Right lobe of liver (tissue), 4 donors: ENCODE measurements at regions not wholly inside any gene's neighbourhood (a gene's known extent, or its start where the extent isn't known, plus 50 kb on each side); places are given as distances from the start of the nearest gene placed in this dataset.

ENCODE experiments used
- POLR2A ChIP-seq: fragments of 450-650 bp; IDR thresholded peaks from one replicate; pipeline ENCODE4 v1.6.1; 2017; ENCODE audit warnings: antibody characterized with exemption, mild to moderate bottlenecking
- TF ChIP-seq, protein P1 (sequence below), 4 donors: fragments of 200-600 bp in 3 of 4; fragments of 450-650 bp in 1 of 4; IDR thresholded peaks; one replicate each; pipeline versions ENCODE4 v1.5.1 to v1.8.0; 2016 to 2022; ENCODE audit warnings: antibody characterized with exemption in 4 of 4, mild to moderate bottlenecking in 2 of 4
- donor health status: DM: no; HTN: no; CAD: no.
- donor health status: DM: no; HTN: no; CAD: no.
- donor health status: DM: no; HTN: yes; CAD: no.

DNA sequence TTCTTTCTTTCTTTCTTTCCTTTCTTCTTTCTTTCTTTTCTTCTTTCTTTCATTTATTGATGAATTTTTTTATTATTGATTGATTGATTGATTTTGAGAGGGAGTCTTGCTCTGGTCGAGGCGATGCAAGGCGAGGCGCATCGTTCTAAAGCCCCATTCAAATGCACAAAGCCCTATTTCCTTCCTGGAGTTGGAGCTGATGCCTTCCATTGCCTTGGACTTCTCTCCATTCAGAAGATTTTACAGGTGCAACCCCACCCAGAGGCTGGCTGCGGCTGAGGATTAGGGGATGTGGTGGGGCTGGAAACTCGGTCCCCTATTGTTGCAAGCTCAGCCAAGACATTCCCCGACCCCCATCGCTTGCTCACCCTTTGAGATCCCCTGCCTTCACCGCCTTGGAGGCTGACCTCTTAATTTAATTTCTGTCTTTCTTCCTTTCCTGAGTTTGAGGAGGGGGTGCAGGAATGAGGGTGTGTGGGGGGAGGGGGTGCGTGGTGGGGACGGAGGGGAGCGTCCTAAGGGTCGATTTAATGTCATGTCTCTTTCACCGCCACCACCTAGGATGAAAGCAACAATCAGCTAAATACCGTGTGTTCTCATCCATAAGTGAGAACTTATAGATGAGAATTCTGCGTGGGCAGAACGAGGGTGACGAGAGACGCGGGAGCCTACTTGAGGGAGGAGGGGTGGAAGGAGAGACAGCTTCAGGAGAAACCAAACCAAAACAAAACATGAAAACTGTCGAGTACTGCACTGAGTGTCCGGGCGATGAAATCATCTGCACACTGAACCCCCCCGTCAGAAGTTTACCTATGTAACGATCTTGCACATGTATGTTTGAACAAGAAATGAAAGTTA lies 3913.9 kb upstream of the OR11H1 start:
- TF ChIP-seq, protein P1, sequence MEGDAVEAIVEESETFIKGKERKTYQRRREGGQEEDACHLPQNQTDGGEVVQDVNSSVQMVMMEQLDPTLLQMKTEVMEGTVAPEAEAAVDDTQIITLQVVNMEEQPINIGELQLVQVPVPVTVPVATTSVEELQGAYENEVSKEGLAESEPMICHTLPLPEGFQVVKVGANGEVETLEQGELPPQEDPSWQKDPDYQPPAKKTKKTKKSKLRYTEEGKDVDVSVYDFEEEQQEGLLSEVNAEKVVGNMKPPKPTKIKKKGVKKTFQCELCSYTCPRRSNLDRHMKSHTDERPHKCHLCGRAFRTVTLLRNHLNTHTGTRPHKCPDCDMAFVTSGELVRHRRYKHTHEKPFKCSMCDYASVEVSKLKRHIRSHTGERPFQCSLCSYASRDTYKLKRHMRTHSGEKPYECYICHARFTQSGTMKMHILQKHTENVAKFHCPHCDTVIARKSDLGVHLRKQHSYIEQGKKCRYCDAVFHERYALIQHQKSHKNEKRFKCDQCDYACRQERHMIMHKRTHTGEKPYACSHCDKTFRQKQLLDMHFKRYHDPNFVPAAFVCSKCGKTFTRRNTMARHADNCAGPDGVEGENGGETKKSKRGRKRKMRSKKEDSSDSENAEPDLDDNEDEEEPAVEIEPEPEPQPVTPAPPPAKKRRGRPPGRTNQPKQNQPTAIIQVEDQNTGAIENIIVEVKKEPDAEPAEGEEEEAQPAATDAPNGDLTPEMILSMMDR (IDR thresholded peaks at IDR 0.05) = no peak
- no peak for TF ChIP-seq POLR2A
